ENCODE measurements at regions not wholly inside any gene's neighbourhood (a gene's known extent, or its start where the extent isn't known, plus 50 kb on each side); places are given as distances from the start of the nearest gene placed in this dataset.

DNA sequence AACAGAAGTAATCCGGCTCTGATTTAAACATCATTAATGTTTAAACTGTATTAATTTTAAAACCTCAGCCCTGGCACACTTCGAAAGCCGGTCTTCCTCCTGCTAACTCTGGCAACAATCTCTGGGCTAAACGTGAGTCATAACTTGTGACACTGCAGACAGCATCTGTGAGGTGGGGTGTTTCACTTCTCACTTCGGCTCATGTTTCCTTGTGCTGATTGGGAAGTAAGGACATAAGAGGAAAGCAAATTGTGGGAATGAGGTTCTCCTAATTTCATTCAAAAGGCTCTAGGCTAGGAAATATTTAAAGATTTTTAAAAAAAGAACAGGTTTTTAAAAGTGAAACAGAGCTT is 139.9 kb upstream of the USP9X start:
- H3K18ac ChIP-seq (ENCODE audit: insufficient read length, low read depth, low read length) = no peak overlapping the region
- TF ChIP-seq, protein P1, sequence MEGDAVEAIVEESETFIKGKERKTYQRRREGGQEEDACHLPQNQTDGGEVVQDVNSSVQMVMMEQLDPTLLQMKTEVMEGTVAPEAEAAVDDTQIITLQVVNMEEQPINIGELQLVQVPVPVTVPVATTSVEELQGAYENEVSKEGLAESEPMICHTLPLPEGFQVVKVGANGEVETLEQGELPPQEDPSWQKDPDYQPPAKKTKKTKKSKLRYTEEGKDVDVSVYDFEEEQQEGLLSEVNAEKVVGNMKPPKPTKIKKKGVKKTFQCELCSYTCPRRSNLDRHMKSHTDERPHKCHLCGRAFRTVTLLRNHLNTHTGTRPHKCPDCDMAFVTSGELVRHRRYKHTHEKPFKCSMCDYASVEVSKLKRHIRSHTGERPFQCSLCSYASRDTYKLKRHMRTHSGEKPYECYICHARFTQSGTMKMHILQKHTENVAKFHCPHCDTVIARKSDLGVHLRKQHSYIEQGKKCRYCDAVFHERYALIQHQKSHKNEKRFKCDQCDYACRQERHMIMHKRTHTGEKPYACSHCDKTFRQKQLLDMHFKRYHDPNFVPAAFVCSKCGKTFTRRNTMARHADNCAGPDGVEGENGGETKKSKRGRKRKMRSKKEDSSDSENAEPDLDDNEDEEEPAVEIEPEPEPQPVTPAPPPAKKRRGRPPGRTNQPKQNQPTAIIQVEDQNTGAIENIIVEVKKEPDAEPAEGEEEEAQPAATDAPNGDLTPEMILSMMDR (conservative IDR thresholded peaks at IDR 0.05) = no peak
- Mint-ChIP-seq H3K4me1 (peaks cover 15 to 17% of the 10 kb centered on the region in 2 experiments), H3K36me3 (ENCODE audit: insufficient read depth in 1 of 3, low read depth in 3 of 3) (peaks cover 4 to 23% (median 9%) of the 10 kb centered on the region in 3 experiments), H3K9me3 (peaks cover 56 to 61% of the 10 kb centered on the region in 2 experiments), H3K4me3 (no peak overlapping the region), H3K27me3 (ENCODE audit: low read depth) (no peaks in the 10 kb centered on the region), H3K27ac (peak overlapping the region in 1 of 3 experiments; percentile 72; a peak in 2 of 7 replicates)
- H4K8ac ChIP-seq (replicated peaks; ENCODE audit: insufficient read length, low read depth, low read length) = no peak overlapping the region
- peaks cover 4% of the 10 kb centered on the region; the same call in 1 of the 2 replicates for H3K4me1 ChIP-seq (ENCODE audit: insufficient read depth, low read length)
- no peak overlapping the region for H2BK15ac ChIP-seq (ENCODE audit: low read depth, low read length)
- no peaks in the 10 kb centered on the region for H3K79me1 ChIP-seq (ENCODE audit: insufficient read depth, low read depth, low read length, poor library complexity, severe bottlenecking)
- no peak overlapping the region for H3K23ac ChIP-seq (ENCODE audit: insufficient read length, low read depth, low read length)
- whole genome bisulfite sequencing (ENCODE audit: extremely low coverage, insufficient read length, low lambda C conversion rate) = no CpG with 5 or more reads among the region's 5 CpGs
- H3K9ac ChIP-seq (ENCODE audit: extremely low read depth, insufficient read length, low read length) = no peak overlapping the region
- H3K23me2 ChIP-seq (ENCODE audit: insufficient read length, low read depth, low read length, poor library complexity, severe bottlenecking) = no peaks in the 10 kb centered on the region
- no peak overlapping the region for H2BK5ac ChIP-seq (ENCODE audit: insufficient read length, low read length)
- no peaks in the 10 kb centered on the region for H3K79me2 ChIP-seq (ENCODE audit: insufficient read depth, low read length)
- H2AFZ ChIP-seq (ENCODE audit: low read length) = no peak overlapping the region
- no peak overlapping the region for H3K27ac ChIP-seq (ENCODE audit: insufficient read length, low read depth, low read length)
- DNase-seq = no peak
- H2AK5ac ChIP-seq (ENCODE audit: insufficient read length, low read length) = no peak overlapping the region
- no peaks in the 10 kb centered on the region for H3K27me3 ChIP-seq (ENCODE audit: insufficient read depth, low read length)
- no peaks in the 10 kb centered on the region for H4K20me1 ChIP-seq (ENCODE audit: control insufficient read depth, insufficient read depth, insufficient read length)
- H4K5ac ChIP-seq (ENCODE audit: insufficient read length, low read depth, low read length) = no peak overlapping the region
- H4K91ac ChIP-seq (ENCODE audit: insufficient read length, low read depth, low read length) = no peak overlapping the region
- no peak overlapping the region for H3T11ph ChIP-seq (ENCODE audit: low read length)
- no peak overlapping the region for H3K56ac ChIP-seq (ENCODE audit: insufficient read length, low read depth, low read length)
- H3K14ac ChIP-seq (ENCODE audit: insufficient read depth, low read length) = no peak overlapping the region
- no peaks in the 10 kb centered on the region for H3K9me3 ChIP-seq (ENCODE audit: control insufficient read depth, low read depth, low read length)
- no peak overlapping the region for H2BK120ac ChIP-seq (ENCODE audit: low read depth, low read length, poor library complexity, severe bottlenecking)
- H2BK20ac ChIP-seq (ENCODE audit: low read depth, low read length, poor library complexity, severe bottlenecking) = no peak overlapping the region
- H2BK12ac ChIP-seq (ENCODE audit: insufficient read length, low read depth, low read length) = no peak overlapping the region
- no peak overlapping the region for H3K4me2 ChIP-seq (ENCODE audit: insufficient read depth, insufficient read length, low read length)
- H3K4ac ChIP-seq (ENCODE audit: low read depth, low read length) = no peak overlapping the region
